WTC11 (cell line): ENCODE measurements at regions not wholly inside any gene's neighbourhood (a gene's known extent, or its start where the extent isn't known, plus 50 kb on each side); places are given as distances from the start of the nearest gene placed in this dataset.

ENCODE experiments used
- ATAC-seq: fragments of 200-7000 bp; cut with Tn5 transposase; 2 replicates; pipeline ENCODE4 v1.10.0; 2021; ENCODE audit warnings: mild to moderate bottlenecking, moderate library complexity
- CTCF ChIA-PET: fragments of 300-600 bp; sonication (Branson Sonifier 250); formaldehyde crosslinking; loops from one replicate; lab custom pipeline; 2021; ENCODE audit warnings: antibody characterized with exemption; lab: Charles Lee
- POLR2A ChIA-PET: fragments of 350-600 bp; sonication (Branson Sonifier 250); formaldehyde crosslinking; loops from one replicate; lab custom pipeline; 2021; ENCODE audit warnings: antibody characterized with exemption; lab: Charles Lee
- DNase-seq: peaks from one replicate; pipeline ENCODE4 v3.0.0; 2021; ENCODE audit warnings: low spot score
- H3K27ac Mint-ChIP-seq: 2 replicates; pipeline ENCODE4 v1.8.0; 2021; ENCODE audit warnings: mixed read lengths
- H3K27me3 Mint-ChIP-seq: 2 replicates; pipeline ENCODE4 v1.8.0; 2021; ENCODE audit warnings: low read depth, mild to moderate bottlenecking, moderate library complexity, mixed read lengths
- H3K36me3 Mint-ChIP-seq: 2 replicates; pipeline ENCODE4 v1.8.0; 2021; ENCODE audit warnings: mixed read lengths
- H3K4me1 Mint-ChIP-seq: 2 replicates; pipeline ENCODE4 v1.8.0; 2022; ENCODE audit warnings: mixed read lengths
- H3K4me3 Mint-ChIP-seq: 2 replicates; pipeline ENCODE4 v1.8.0; 2021; ENCODE audit warnings: mild to moderate bottlenecking, moderate library complexity, mixed read lengths
- H3K9me3 Mint-ChIP-seq: 2 replicates; pipeline ENCODE4 v1.8.0; 2021; ENCODE audit warnings: mixed read lengths
- ATF6 ChIP-seq: sonication (generic); formaldehyde crosslinking; IDR thresholded peaks from 2 replicates; pipeline ENCODE4 v1.8.1; 2023; ENCODE audit warnings: mild to moderate bottlenecking, missing genetic modification reagents
- CREM ChIP-seq: sonication (generic); formaldehyde crosslinking; IDR thresholded peaks from 2 replicates; pipeline ENCODE4 v1.8.1; 2022; ENCODE audit warnings: mild to moderate bottlenecking, missing genetic modification reagents, moderate library complexity
- E2F1 ChIP-seq: sonication (generic); formaldehyde crosslinking; IDR thresholded peaks from 2 replicates; pipeline ENCODE4 v1.8.0; 2022; ENCODE audit warnings: mild to moderate bottlenecking, missing genetic modification reagents
- EMX1 ChIP-seq: fragments of 250-450 bp; sonication (Bioruptor Pico); IDR thresholded peaks from 2 replicates; pipeline ENCODE4 v1.8.0; 2021; ENCODE audit warnings: mild to moderate bottlenecking
- ERG ChIP-seq: fragments of 250-450 bp; sonication (Bioruptor Pico); IDR thresholded peaks from 2 replicates; pipeline ENCODE4 v1.8.0; 2021; ENCODE audit warnings: mild to moderate bottlenecking
- GABPB1 ChIP-seq: sonication (generic); formaldehyde crosslinking; IDR thresholded peaks from 2 replicates; pipeline ENCODE4 v1.8.1; 2023; ENCODE audit warnings: mild to moderate bottlenecking, missing genetic modification reagents
- GRHL2 ChIP-seq: fragments of 250-450 bp; sonication (Bioruptor Pico); IDR thresholded peaks from 2 replicates; pipeline ENCODE4 v1.8.0; 2022; ENCODE audit warnings: mild to moderate bottlenecking, moderate library complexity; ENCODE audit not compliant: insufficient replicate concordance, severe bottlenecking
- GTF2I ChIP-seq: fragments of 250-450 bp; sonication (Bioruptor Pico); conservative IDR thresholded peaks from 2 replicates; pipeline ENCODE4 v1.4.0; 2021; ENCODE audit warnings: mild to moderate bottlenecking
- KAT7 ChIP-seq: sonication (generic); formaldehyde crosslinking; IDR thresholded peaks from 2 replicates; pipeline ENCODE4 v1.8.1; 2023; ENCODE audit warnings: missing genetic modification reagents, mild to moderate bottlenecking, borderline replicate concordance
- MYBL2 ChIP-seq: sonication (generic); formaldehyde crosslinking; IDR thresholded peaks from 2 replicates; pipeline ENCODE4 v1.8.1; 2023; ENCODE audit warnings: mild to moderate bottlenecking, moderate library complexity, missing genetic modification reagents
- NFATC4 ChIP-seq: fragments of 250-450 bp; sonication (Bioruptor Pico); IDR thresholded peaks from 2 replicates; pipeline ENCODE4 v1.9.0; 2021; ENCODE audit warnings: mild to moderate bottlenecking
- NFE2L1 ChIP-seq: sonication (generic); formaldehyde crosslinking; IDR thresholded peaks from 2 replicates; pipeline ENCODE4 v1.8.1; 2023; ENCODE audit warnings: missing genetic modification reagents
- NR1H2 ChIP-seq: sonication (generic); formaldehyde crosslinking; IDR thresholded peaks from 2 replicates; pipeline ENCODE4 v1.9.0; 2021; ENCODE audit warnings: mild to moderate bottlenecking, moderate library complexity, missing genetic modification reagents
- RELA ChIP-seq: sonication (generic); formaldehyde crosslinking; IDR thresholded peaks from 2 replicates; pipeline ENCODE4 v1.8.1; 2022; ENCODE audit warnings: missing genetic modification reagents, mild to moderate bottlenecking, borderline replicate concordance
- SP1 ChIP-seq: sonication (generic); formaldehyde crosslinking; conservative IDR thresholded peaks from 2 replicates; pipeline ENCODE4 v1.8.1; 2022; ENCODE audit warnings: missing genetic modification reagents
- ZNF121 ChIP-seq: sonication (generic); formaldehyde crosslinking; IDR thresholded peaks from 2 replicates; pipeline ENCODE4 v1.8.0; 2023; ENCODE audit warnings: missing genetic modification reagents
- ZNF232 ChIP-seq: sonication (generic); formaldehyde crosslinking; IDR thresholded peaks from 2 replicates; pipeline ENCODE4 v1.8.0; 2022; ENCODE audit warnings: mild to moderate bottlenecking, missing genetic modification reagents
- TF ChIP-seq, protein P1 (sequence below): sonication (generic); formaldehyde crosslinking; IDR thresholded peaks from 2 replicates; pipeline ENCODE4 v1.8.1; 2022; ENCODE audit warnings: mild to moderate bottlenecking, missing genetic modification reagents, moderate library complexity, borderline replicate concordance
- TF ChIP-seq, protein P2 (sequence below): sonication (generic); formaldehyde crosslinking; IDR thresholded peaks from 2 replicates; pipeline ENCODE4 v1.8.1; 2022; ENCODE audit warnings: low read depth, mild to moderate bottlenecking, moderate library complexity, missing genetic modification reagents, borderline replicate concordance
- TF ChIP-seq, protein P3 (sequence below): fragments of 200-600 bp; IDR thresholded peaks from 2 replicates; pipeline ENCODE4 v1.8.0; 2022; ENCODE audit warnings: antibody characterized with exemption
- TF ChIP-seq, protein P4 (sequence below): sonication (generic); formaldehyde crosslinking; IDR thresholded peaks from 2 replicates; pipeline ENCODE4 v1.8.0; 2023; ENCODE audit warnings: missing genetic modification reagents
- TF ChIP-seq, protein P5 (sequence below): sonication (generic); formaldehyde crosslinking; IDR thresholded peaks from 2 replicates; pipeline ENCODE4 v1.8.1; 2023; ENCODE audit warnings: mild to moderate bottlenecking, missing genetic modification reagents, borderline replicate concordance

DNA sequence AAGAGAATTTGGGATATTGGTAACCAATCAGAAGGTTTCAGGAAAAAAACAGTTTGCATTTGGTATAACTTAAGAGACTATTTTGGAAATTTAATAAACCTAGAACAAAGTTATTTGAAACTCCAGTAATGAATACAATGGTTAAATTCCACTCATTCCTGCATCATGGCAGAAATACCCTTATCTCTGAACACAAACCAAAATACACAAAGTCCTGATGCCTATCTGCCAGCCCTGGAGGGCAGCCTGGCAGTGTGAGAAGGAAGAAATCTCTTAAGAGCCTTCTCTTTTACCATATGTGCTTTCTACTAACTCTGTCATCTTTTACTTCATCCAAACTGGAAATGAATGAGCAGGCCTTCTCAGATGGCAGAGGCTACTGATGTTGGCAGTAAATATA is 147.1 kb upstream of the LYZL1 start (continued):
- TF ChIP-seq NFATC4 (CRISPR knock-in tag) = no peak
- TF ChIP-seq NR1H2 (CRISPR knock-in tag) = no peak
- TF ChIP-seq, protein P1, sequence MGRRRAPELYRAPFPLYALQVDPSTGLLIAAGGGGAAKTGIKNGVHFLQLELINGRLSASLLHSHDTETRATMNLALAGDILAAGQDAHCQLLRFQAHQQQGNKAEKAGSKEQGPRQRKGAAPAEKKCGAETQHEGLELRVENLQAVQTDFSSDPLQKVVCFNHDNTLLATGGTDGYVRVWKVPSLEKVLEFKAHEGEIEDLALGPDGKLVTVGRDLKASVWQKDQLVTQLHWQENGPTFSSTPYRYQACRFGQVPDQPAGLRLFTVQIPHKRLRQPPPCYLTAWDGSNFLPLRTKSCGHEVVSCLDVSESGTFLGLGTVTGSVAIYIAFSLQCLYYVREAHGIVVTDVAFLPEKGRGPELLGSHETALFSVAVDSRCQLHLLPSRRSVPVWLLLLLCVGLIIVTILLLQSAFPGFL (CRISPR knock-in tag) = no peak
- no peak for TF ChIP-seq CREM (CRISPR knock-in tag)
- no peak for TF ChIP-seq GRHL2 (CRISPR knock-in tag)
- TF ChIP-seq GTF2I (CRISPR knock-in tag) = no peak
- TF ChIP-seq, protein P2, sequence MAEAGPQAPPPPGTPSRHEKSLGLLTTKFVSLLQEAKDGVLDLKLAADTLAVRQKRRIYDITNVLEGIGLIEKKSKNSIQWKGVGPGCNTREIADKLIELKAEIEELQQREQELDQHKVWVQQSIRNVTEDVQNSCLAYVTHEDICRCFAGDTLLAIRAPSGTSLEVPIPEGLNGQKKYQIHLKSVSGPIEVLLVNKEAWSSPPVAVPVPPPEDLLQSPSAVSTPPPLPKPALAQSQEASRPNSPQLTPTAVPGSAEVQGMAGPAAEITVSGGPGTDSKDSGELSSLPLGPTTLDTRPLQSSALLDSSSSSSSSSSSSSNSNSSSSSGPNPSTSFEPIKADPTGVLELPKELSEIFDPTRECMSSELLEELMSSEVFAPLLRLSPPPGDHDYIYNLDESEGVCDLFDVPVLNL (CRISPR knock-in tag) = no peak
- TF ChIP-seq, all 79 proteins: peak for 0

DNA sequence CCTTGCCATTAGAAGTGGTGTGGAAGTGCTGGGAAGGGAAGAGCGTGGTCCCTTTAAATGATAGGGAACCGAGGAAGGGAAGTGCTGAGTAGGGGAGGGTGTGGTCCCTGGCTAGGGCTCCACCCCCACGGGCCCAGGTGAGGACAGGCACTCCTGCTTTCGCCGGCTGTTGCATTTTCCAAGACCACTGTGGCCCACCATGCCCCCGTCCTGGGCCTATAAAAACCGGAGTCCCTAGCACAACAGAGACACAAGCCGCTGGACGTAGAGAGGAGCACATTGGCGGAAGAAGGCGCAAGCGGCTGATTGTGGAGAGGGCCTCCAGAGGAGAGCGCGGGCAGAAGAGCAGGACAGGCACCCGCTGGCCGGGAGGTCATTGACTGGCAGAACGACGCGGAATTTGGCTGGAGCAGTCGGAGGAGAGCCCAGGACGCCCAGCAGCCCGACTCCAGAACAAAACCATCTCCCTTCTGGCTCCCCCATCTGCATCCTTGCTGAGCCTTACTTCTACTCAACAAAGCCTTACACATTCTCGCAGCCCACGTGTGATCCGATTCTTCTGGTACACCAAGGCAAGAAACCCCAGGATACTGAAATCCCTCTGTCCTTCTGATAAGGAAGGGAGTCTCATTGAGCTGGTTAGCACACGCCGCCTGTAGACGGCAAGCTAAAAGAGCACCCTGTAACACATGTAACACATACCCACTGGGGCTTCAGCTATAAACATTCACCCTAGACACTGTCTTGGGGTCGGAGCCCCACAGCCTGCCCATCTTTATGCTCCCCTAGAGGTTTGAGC is 146.2 kb upstream of the LYZL1 start:
- DNase-seq (peak; percentile 65), ATAC-seq (peak; percentile 75)
- H3K4me3 Mint-ChIP-seq = peak overlapping the region; percentile 85
- peaks cover 12% of the 10 kb centered on the region for H3K9me3 Mint-ChIP-seq
- ChIA-PET CTCF (interaction anchor here (0.7 to 2.4 kb wide), 18 partner anchors 10 to 515 kb away, joined by 3 to 10 read pairs (median 4); no protein-coding TSS in a partner anchor), POLR2A (interaction anchor here (0.6 to 0.9 kb wide), 3 partner anchors 16 to 345 kb away, joined by 3 to 4 read pairs (median 3); no protein-coding TSS in a partner anchor)
- H3K27me3 Mint-ChIP-seq = no peaks in the 10 kb centered on the region
- H3K36me3 Mint-ChIP-seq = peaks cover 12% of the 10 kb centered on the region
- peaks cover 66% of the 10 kb centered on the region for H3K4me1 Mint-ChIP-seq
- H3K27ac Mint-ChIP-seq = peak overlapping the region; percentile 92
- TF ChIP-seq, protein P3, sequence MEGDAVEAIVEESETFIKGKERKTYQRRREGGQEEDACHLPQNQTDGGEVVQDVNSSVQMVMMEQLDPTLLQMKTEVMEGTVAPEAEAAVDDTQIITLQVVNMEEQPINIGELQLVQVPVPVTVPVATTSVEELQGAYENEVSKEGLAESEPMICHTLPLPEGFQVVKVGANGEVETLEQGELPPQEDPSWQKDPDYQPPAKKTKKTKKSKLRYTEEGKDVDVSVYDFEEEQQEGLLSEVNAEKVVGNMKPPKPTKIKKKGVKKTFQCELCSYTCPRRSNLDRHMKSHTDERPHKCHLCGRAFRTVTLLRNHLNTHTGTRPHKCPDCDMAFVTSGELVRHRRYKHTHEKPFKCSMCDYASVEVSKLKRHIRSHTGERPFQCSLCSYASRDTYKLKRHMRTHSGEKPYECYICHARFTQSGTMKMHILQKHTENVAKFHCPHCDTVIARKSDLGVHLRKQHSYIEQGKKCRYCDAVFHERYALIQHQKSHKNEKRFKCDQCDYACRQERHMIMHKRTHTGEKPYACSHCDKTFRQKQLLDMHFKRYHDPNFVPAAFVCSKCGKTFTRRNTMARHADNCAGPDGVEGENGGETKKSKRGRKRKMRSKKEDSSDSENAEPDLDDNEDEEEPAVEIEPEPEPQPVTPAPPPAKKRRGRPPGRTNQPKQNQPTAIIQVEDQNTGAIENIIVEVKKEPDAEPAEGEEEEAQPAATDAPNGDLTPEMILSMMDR = no peak
- TF ChIP-seq KAT7 (no peak), ATF6 (CRISPR knock-in tag) (no peak), GRHL2 (CRISPR knock-in tag) (no peak), SP1 (peak; percentile 38; the same call in 1 of the 2 replicates), ZNF121 (CRISPR knock-in tag) (no peak), E2F1 (CRISPR knock-in tag) (no peak), MYBL2 (CRISPR knock-in tag) (0 out of 2 replicates have a peak, but pooled peaks have one; percentile 59), ERG (CRISPR knock-in tag) (no peak), NFE2L1 (CRISPR knock-in tag) (no peak), GABPB1 (CRISPR knock-in tag) (no peak), RELA (CRISPR knock-in tag) (no peak), EMX1 (CRISPR knock-in tag) (no peak), ZNF232 (peak; percentile 64; the same call in 1 of the 2 replicates)
- TF ChIP-seq, protein P4, sequence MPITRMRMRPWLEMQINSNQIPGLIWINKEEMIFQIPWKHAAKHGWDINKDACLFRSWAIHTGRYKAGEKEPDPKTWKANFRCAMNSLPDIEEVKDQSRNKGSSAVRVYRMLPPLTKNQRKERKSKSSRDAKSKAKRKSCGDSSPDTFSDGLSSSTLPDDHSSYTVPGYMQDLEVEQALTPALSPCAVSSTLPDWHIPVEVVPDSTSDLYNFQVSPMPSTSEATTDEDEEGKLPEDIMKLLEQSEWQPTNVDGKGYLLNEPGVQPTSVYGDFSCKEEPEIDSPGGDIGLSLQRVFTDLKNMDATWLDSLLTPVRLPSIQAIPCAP = no peak
- TF ChIP-seq, protein P5, sequence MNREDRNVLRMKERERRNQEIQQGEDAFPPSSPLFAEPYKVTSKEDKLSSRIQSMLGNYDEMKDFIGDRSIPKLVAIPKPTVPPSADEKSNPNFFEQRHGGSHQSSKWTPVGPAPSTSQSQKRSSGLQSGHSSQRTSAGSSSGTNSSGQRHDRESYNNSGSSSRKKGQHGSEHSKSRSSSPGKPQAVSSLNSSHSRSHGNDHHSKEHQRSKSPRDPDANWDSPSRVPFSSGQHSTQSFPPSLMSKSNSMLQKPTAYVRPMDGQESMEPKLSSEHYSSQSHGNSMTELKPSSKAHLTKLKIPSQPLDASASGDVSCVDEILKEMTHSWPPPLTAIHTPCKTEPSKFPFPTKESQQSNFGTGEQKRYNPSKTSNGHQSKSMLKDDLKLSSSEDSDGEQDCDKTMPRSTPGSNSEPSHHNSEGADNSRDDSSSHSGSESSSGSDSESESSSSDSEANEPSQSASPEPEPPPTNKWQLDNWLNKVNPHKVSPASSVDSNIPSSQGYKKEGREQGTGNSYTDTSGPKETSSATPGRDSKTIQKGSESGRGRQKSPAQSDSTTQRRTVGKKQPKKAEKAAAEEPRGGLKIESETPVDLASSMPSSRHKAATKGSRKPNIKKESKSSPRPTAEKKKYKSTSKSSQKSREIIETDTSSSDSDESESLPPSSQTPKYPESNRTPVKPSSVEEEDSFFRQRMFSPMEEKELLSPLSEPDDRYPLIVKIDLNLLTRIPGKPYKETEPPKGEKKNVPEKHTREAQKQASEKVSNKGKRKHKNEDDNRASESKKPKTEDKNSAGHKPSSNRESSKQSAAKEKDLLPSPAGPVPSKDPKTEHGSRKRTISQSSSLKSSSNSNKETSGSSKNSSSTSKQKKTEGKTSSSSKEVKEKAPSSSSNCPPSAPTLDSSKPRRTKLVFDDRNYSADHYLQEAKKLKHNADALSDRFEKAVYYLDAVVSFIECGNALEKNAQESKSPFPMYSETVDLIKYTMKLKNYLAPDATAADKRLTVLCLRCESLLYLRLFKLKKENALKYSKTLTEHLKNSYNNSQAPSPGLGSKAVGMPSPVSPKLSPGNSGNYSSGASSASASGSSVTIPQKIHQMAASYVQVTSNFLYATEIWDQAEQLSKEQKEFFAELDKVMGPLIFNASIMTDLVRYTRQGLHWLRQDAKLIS = no peak
